GM13976 (cell line): ENCODE measurements at regions not wholly inside any gene's neighbourhood (a gene's known extent, or its start where the extent isn't known, plus 50 kb on each side); places are given as distances from the start of the nearest gene placed in this dataset.
"Not testable (repeated sequence)": the region's sequence is repeated elsewhere in the genome, so short reads cannot be mapped to it uniquely, and the experiment has no call there.

Experiments used
- DNase-seq: peaks from one replicate; pipeline ENCODE4 v3.0.0; 2012; ENCODE audit warnings: low spot score
- CTCF ChIP-seq: IDR thresholded peaks from 2 replicates; pipeline ENCODE4 v1.5.1; 2012; ENCODE audit warnings: borderline replicate concordance, mild to moderate bottlenecking; ENCODE audit not compliant: insufficient read depth; ENCODE audit errors: extremely low read depth, missing control alignments, control extremely low read depth
- in situ Hi-C: fragments of 300-500 bp; cut with MboI; formaldehyde crosslinking; loops from one replicate; pipeline ENCODE4 v1.12.0; 2022; ENCODE audit warnings: low sequenced_read_pairs, mixed read lengths, inconsistent platforms; ENCODE audit not compliant: unreplicated experiment

GRCh38 chr1:145553795-145554194 lies 54.0 kb upstream of the GPR89A start:
- in situ Hi-C loops, DNase-seq: not testable (repeated sequence)

GRCh38 chr1:145545055-145545454 lies 62.7 kb upstream of the GPR89A start:
- in situ Hi-C loops = no loop called here
- TF ChIP-seq CTCF = no peak
- DNase-seq = no peak

- DNase-seq, in situ Hi-C loops: not testable (repeated sequence)
These were observed 66.1 kb upstream of the GPR89A start for GRCh38 chr1:145541685-145542084.

GRCh38 chr1:145541246-145541645 lies 66.5 kb upstream of the GPR89A start:
- in situ Hi-C loops, DNase-seq: not testable (repeated sequence)

GRCh38 chr1:145538118-145538882 lies 69.5 kb upstream of the GPR89A start:
- DNase-seq, in situ Hi-C loops: not testable (repeated sequence)

- in situ Hi-C loops, DNase-seq: not testable (repeated sequence)
These were observed 70.8 kb upstream of the GPR89A start for GRCh38 chr1:145537003-145537402.

GRCh38 chr1:145535461-145535860 lies 72.3 kb upstream of the GPR89A start:
- in situ Hi-C loops = not testable (repeated sequence)

GRCh38 chr1:145528068-145528564 lies 79.7 kb upstream of the GPR89A start:
- DNase-seq, in situ Hi-C loops: not testable (repeated sequence)

More at GRCh38 chr1:145535461-145535860, 72.3 kb upstream of the GPR89A start:
- not testable (repeated sequence) for DNase-seq

- in situ Hi-C loops = not testable (repeated sequence)
These were observed 87.6 kb upstream of the GPR89A start for GRCh38 chr1:145520159-145520558.

GRCh38 chr1:145519302-145519701 lies 88.5 kb upstream of the GPR89A start:
- DNase-seq, in situ Hi-C loops: not testable (repeated sequence)

More at GRCh38 chr1:145520159-145520558, 87.6 kb upstream of the GPR89A start:
- not testable (repeated sequence) for DNase-seq

GRCh38 chr1:145513017-145513416 lies 87.6 kb upstream of the NBPF20 start:
- in situ Hi-C loops, DNase-seq: not testable (repeated sequence)
- TF ChIP-seq CTCF = peak; percentile 8

- in situ Hi-C loops, DNase-seq: not testable (repeated sequence)
These were observed 82.7 kb upstream of the NBPF20 start for GRCh38 chr1:145508053-145508452.

GRCh38 chr1:145505663-145506647 lies 80.6 kb upstream of the NBPF20 start:
- in situ Hi-C loops, DNase-seq: not testable (repeated sequence)

- DNase-seq, in situ Hi-C loops: not testable (repeated sequence)
These were observed 79.5 kb upstream of the NBPF20 start for GRCh38 chr1:145504834-145505413.

GRCh38 chr1:145504310-145504709 lies 78.9 kb upstream of the NBPF20 start:
- DNase-seq, in situ Hi-C loops: not testable (repeated sequence)
